HFFc6 (cell line): ENCODE measurements at regions not wholly inside any gene's neighbourhood (a gene's known extent, or its start where the extent isn't known, plus 50 kb on each side); places are given as distances from the start of the nearest gene placed in this dataset.

Experiments used
- DNase-seq: peaks from one replicate; pipeline ENCODE4 v3.0.0-alpha.2; 2018
- H3K27ac Mint-ChIP-seq: 2 replicates; pipeline ENCODE4 v1.8.0; 2020; ENCODE audit warnings: mild to moderate bottlenecking, mixed read lengths
- H3K27me3 Mint-ChIP-seq: 2 replicates; pipeline ENCODE4 v1.8.0; 2021; ENCODE audit warnings: mild to moderate bottlenecking, moderate library complexity, mixed read lengths; ENCODE audit not compliant: insufficient read depth
- H3K36me3 Mint-ChIP-seq: 2 replicates; pipeline ENCODE4 v1.8.0; 2021; ENCODE audit warnings: low read depth, mixed read lengths
- H3K4me1 Mint-ChIP-seq: 2 replicates; pipeline ENCODE4 v1.8.0; 2020; ENCODE audit warnings: low read depth, mixed read lengths
- H3K4me3 Mint-ChIP-seq: 2 replicates; pipeline ENCODE4 v1.8.0; 2020; ENCODE audit warnings: mild to moderate bottlenecking, moderate library complexity, mixed read lengths
- H3K9me3 Mint-ChIP-seq: 2 replicates; pipeline ENCODE4 v1.8.0; 2020; ENCODE audit warnings: mild to moderate bottlenecking, mixed read lengths
- CTCF ChIP-seq: fragments of 200-600 bp; sonication (generic); IDR thresholded peaks from 2 replicates; pipeline ENCODE4 v1.5.0; 2021; ENCODE audit warnings: antibody characterized with exemption, mild to moderate bottlenecking

GRCh38 chr15:46127361-46127874, 492.6 kb downstream of the SQOR start:
- Mint-ChIP-seq H3K4me1 (peaks cover 66% of the 10 kb centered on the region), H3K4me3 (peak overlapping the region; percentile 47), H3K9me3 (peaks cover 49% of the 10 kb centered on the region), H3K27me3 (no peaks in the 10 kb centered on the region), H3K36me3 (peaks cover 32% of the 10 kb centered on the region), H3K27ac (peak overlapping the region; percentile 90)
- TF ChIP-seq CTCF: no peak
- DNase-seq: peak; percentile 77

GRCh38 chr15:46129145-46129544, 494.3 kb downstream of the SQOR start:
- peak; percentile 62 for DNase-seq
- TF ChIP-seq CTCF: no peak
- peaks cover 40% of the 10 kb centered on the region for H3K9me3 Mint-ChIP-seq
- H3K4me1 Mint-ChIP-seq: peaks cover 66% of the 10 kb centered on the region
- no peak overlapping the region for H3K4me3 Mint-ChIP-seq
- H3K27ac Mint-ChIP-seq: peak overlapping the region; percentile 75
- no peaks in the 10 kb centered on the region for H3K27me3 Mint-ChIP-seq
- peaks cover 16% of the 10 kb centered on the region for H3K36me3 Mint-ChIP-seq

GRCh38 chr15:46131876-46132275, 497.0 kb downstream of the SQOR start:
- H3K4me1 Mint-ChIP-seq: peaks cover 52% of the 10 kb centered on the region
- peaks cover 54% of the 10 kb centered on the region for H3K9me3 Mint-ChIP-seq
- no peak overlapping the region for H3K27ac Mint-ChIP-seq
- no peaks in the 10 kb centered on the region for H3K27me3 Mint-ChIP-seq
- no peak overlapping the region for H3K4me3 Mint-ChIP-seq
- DNase-seq: no peak
- H3K36me3 Mint-ChIP-seq: peaks cover 29% of the 10 kb centered on the region
- TF ChIP-seq CTCF: no peak

- H3K27ac Mint-ChIP-seq: no peak overlapping the region
- H3K27me3 Mint-ChIP-seq: no peaks in the 10 kb centered on the region
- DNase-seq: no peak
- H3K9me3 Mint-ChIP-seq: peaks cover 34% of the 10 kb centered on the region
- H3K36me3 Mint-ChIP-seq: peaks cover 13% of the 10 kb centered on the region
- TF ChIP-seq CTCF: no peak
- peaks cover 21% of the 10 kb centered on the region for H3K4me1 Mint-ChIP-seq
- H3K4me3 Mint-ChIP-seq: no peak overlapping the region
Measured at GRCh38 chr15:46137443-46137842, 502.6 kb downstream of the SQOR start.

- H3K36me3 Mint-ChIP-seq: no peaks in the 10 kb centered on the region
- H3K4me1 Mint-ChIP-seq: peaks cover 6% of the 10 kb centered on the region; the same call in 1 of the 2 replicates
- peaks cover 8% of the 10 kb centered on the region; the same call in 1 of the 2 replicates for H3K9me3 Mint-ChIP-seq
- no peak overlapping the region for H3K27ac Mint-ChIP-seq
- no peaks in the 10 kb centered on the region; the same call in 1 of the 2 replicates for H3K27me3 Mint-ChIP-seq
- H3K4me3 Mint-ChIP-seq: no peak overlapping the region
- no peak for DNase-seq
- no peak for TF ChIP-seq CTCF
Measured at GRCh38 chr15:46146002-46146401, 511.2 kb downstream of the SQOR start.
